CD14-positive monocyte (primary cell): ENCODE measurements at regions not wholly inside any gene's neighbourhood (a gene's known extent, or its start where the extent isn't known, plus 50 kb on each side); places are given as distances from the start of the nearest gene placed in this dataset.

Source experiments
- DNase-seq, 3 donors: peaks; one replicate each; pipeline ENCODE4 v3.0.0-alpha.2; 2011 to 2022
- H2AFZ ChIP-seq: 2 replicates; pipeline ENCODE4 v1.6.0; 2012; ENCODE audit warnings: mild to moderate bottlenecking, low read depth, low read length, inconsistent platforms; ENCODE audit not compliant: insufficient read depth, poor library complexity, severe bottlenecking
- H3K27ac ChIP-seq, 2 donors: 1 replicate in 1 of 2; 2 replicates in 1 of 2; pipeline ENCODE4 v1.5.1; 2012 to 2013; ENCODE audit warnings: low read length in 2 of 2, control low read depth in 1 of 2, inconsistent platforms in 1 of 2, low read depth in 1 of 2, mild to moderate bottlenecking in 1 of 2
- H3K27me3 ChIP-seq, 2 donors: one replicate each; pipeline versions ENCODE4 v1.6.0 to v1.6.1; 2011 to 2013; ENCODE audit warnings: low read length in 2 of 2; ENCODE audit not compliant: control insufficient read depth in 2 of 2, insufficient read depth in 2 of 2
- H3K36me3 ChIP-seq, 2 donors: replicated peaks in 1 of 2; 1 replicate in 1 of 2; 2 replicates in 1 of 2; pipeline versions ENCODE4 v1.5.1 to v1.6.1; 2012 to 2013; ENCODE audit warnings: low read length in 2 of 2, control low read depth in 1 of 2, inconsistent platforms in 1 of 2, mild to moderate bottlenecking in 1 of 2; ENCODE audit not compliant: insufficient read depth in 2 of 2, control insufficient read depth in 1 of 2
- H3K4me1 ChIP-seq, 2 donors: 1 replicate in 1 of 2; 2 replicates in 1 of 2; pipeline versions ENCODE4 v1.5.1 to v1.6.1; 2012 to 2013; ENCODE audit warnings: low read length in 2 of 2, control low read depth in 1 of 2, inconsistent platforms in 1 of 2, mild to moderate bottlenecking in 1 of 2, moderate library complexity in 1 of 2; ENCODE audit not compliant: insufficient read depth in 2 of 2, control insufficient read depth in 1 of 2
- H3K4me2 ChIP-seq: replicated peaks from 2 replicates; pipeline ENCODE3; 2012; ENCODE audit warnings: low read length, moderate library complexity, mild to moderate bottlenecking; ENCODE audit not compliant: poor library complexity, severe bottlenecking; ENCODE audit errors: extremely low read depth
- H3K4me3 ChIP-seq, 3 experiments: fragments of 200-600 bp in 1 of 3; sonication (generic) in 1 of 3; replicated peaks in 1 of 3; 1 replicate in 2 of 3; 2 replicates in 1 of 3; pipeline ENCODE4 v1.5.1; 2011 to 2013; ENCODE audit warnings: low read length in 3 of 3, mild to moderate bottlenecking in 3 of 3, control low read depth in 2 of 3, low read depth in 2 of 3, inconsistent platforms in 1 of 3, moderate library complexity in 1 of 3
- H3K79me2 ChIP-seq: 2 replicates; pipeline ENCODE4 v1.6.0; 2012; ENCODE audit warnings: mild to moderate bottlenecking, control low read depth, inconsistent platforms, low read length, moderate library complexity; ENCODE audit not compliant: insufficient read depth
- H3K9ac ChIP-seq: 2 replicates; pipeline ENCODE4 v1.6.0; 2017; ENCODE audit warnings: low read length, mild to moderate bottlenecking; ENCODE audit not compliant: insufficient read depth, poor library complexity, severe bottlenecking
- H3K9me3 ChIP-seq, 2 donors: replicated peaks in 1 of 2; 1 replicate in 1 of 2; 2 replicates in 1 of 2; pipeline versions ENCODE4 v1.5.1 to v1.6.1; 2012 to 2013; ENCODE audit warnings: low read length in 2 of 2, control low read depth in 1 of 2; ENCODE audit not compliant: control insufficient read depth in 1 of 2, insufficient read depth in 1 of 2
- H4K20me1 ChIP-seq: 2 replicates; pipeline ENCODE4 v1.6.0; 2012; ENCODE audit warnings: mild to moderate bottlenecking, low read length, control low read depth, moderate library complexity; ENCODE audit not compliant: insufficient read depth
- H3K27ac Mint-ChIP-seq, 7 donors: one replicate each; pipeline ENCODE4 v1.8.0; 2020; ENCODE audit warnings: mild to moderate bottlenecking in 7 of 7, mixed read lengths in 7 of 7, moderate library complexity in 6 of 7, inconsistent platforms in 2 of 7
- H3K27me3 Mint-ChIP-seq, 3 donors: one replicate each; pipeline ENCODE4 v1.8.0; 2021 to 2022; ENCODE audit warnings: low read depth in 3 of 3, mild to moderate bottlenecking in 3 of 3, mixed read lengths in 3 of 3, moderate library complexity in 3 of 3, inconsistent platforms in 1 of 3
- H3K36me3 Mint-ChIP-seq, 2 donors: one replicate each; pipeline ENCODE4 v1.8.0; 2020; ENCODE audit warnings: mixed read lengths in 2 of 2, inconsistent platforms in 1 of 2, mild to moderate bottlenecking in 1 of 2
- H3K4me1 Mint-ChIP-seq: one replicate; pipeline ENCODE4 v1.8.0; 2020; ENCODE audit warnings: mild to moderate bottlenecking, mixed read lengths
- H3K4me3 Mint-ChIP-seq, 2 donors: one replicate each; pipeline ENCODE4 v1.8.0; 2020; ENCODE audit warnings: mild to moderate bottlenecking in 2 of 2, mixed read lengths in 2 of 2, moderate library complexity in 1 of 2
- H3K9me3 Mint-ChIP-seq, 7 donors: one replicate each; pipeline ENCODE4 v1.8.0; 2020 to 2022; ENCODE audit warnings: mixed read lengths in 7 of 7, mild to moderate bottlenecking in 6 of 7, moderate library complexity in 6 of 7, inconsistent platforms in 2 of 7
- WGBS: methylation state at CpG from one replicate; pipeline ENCODE4 v1.1.5; 2013; ENCODE audit warnings: missing lambda C conversion rate; ENCODE audit not compliant: insufficient coverage; 5-methylcytosine and 5-hydroxymethylcytosine counted together
- intact Hi-C, 2 donors: fragments of 100-400 bp; cut with micrococcal nuclease; formaldehyde crosslinking; loops; one replicate each; pipeline versions ENCODE4 v1.15.0 to v1.15.1; 2023
- TF ChIP-seq, protein P1 (sequence below): fragments of 200-600 bp; IDR thresholded peaks from one replicate; pipeline ENCODE4 v1.8.0; 2022; ENCODE audit warnings: antibody characterized with exemption, mild to moderate bottlenecking

- no peak overlapping the region for H3K9ac ChIP-seq
- no peaks in the 10 kb centered on the region for H3K9me3 ChIP-seq
- Mint-ChIP-seq H3K36me3 (no peaks in the 10 kb centered on the region), H3K27me3 (peaks cover 1 to 4% (median 1%) of the 10 kb centered on the region in 3 donors), H3K27ac (no peak overlapping the region), H3K9me3 (no peaks in the 10 kb centered on the region), H3K4me3 (no peak overlapping the region), H3K4me1 (no peaks in the 10 kb centered on the region)
- no peaks in the 10 kb centered on the region for H3K79me2 ChIP-seq
- H3K4me2 ChIP-seq: no peak overlapping the region
- H3K27ac ChIP-seq: no peak overlapping the region
- H3K36me3 ChIP-seq: no peaks in the 10 kb centered on the region
- no peaks in the 10 kb centered on the region for H4K20me1 ChIP-seq
- H2AFZ ChIP-seq: no peak overlapping the region
- H3K4me3 ChIP-seq: no peak overlapping the region
- H3K4me1 ChIP-seq: peaks cover 10 to 16% of the 10 kb centered on the region in 2 donors
- H3K27me3 ChIP-seq: no peaks in the 10 kb centered on the region
- TF ChIP-seq, protein P1, sequence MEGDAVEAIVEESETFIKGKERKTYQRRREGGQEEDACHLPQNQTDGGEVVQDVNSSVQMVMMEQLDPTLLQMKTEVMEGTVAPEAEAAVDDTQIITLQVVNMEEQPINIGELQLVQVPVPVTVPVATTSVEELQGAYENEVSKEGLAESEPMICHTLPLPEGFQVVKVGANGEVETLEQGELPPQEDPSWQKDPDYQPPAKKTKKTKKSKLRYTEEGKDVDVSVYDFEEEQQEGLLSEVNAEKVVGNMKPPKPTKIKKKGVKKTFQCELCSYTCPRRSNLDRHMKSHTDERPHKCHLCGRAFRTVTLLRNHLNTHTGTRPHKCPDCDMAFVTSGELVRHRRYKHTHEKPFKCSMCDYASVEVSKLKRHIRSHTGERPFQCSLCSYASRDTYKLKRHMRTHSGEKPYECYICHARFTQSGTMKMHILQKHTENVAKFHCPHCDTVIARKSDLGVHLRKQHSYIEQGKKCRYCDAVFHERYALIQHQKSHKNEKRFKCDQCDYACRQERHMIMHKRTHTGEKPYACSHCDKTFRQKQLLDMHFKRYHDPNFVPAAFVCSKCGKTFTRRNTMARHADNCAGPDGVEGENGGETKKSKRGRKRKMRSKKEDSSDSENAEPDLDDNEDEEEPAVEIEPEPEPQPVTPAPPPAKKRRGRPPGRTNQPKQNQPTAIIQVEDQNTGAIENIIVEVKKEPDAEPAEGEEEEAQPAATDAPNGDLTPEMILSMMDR: no peak
- intact Hi-C loops: loop anchor here (10.0 kb wide), 2 partner anchors 67 to 77 kb away; no protein-coding TSS in a partner anchor
- 93% methylated on average over 3 of the region's 5 CpGs for WGBS
- peak in 2 of 3 donors; percentile 26 to 27 for DNase-seq
These were observed 117.1 kb upstream of the DAB2 start for GRCh38 chr5:39541920-39542319.

GRCh38 chr5:39539470-39539869 lies 114.7 kb upstream of the DAB2 start:
- Mint-ChIP-seq H3K4me1 (no peaks in the 10 kb centered on the region), H3K9me3 (no peaks in the 10 kb centered on the region), H3K27ac (no peak overlapping the region), H3K36me3 (no peaks in the 10 kb centered on the region), H3K27me3 (peaks cover 1 to 2% (median 1%) of the 10 kb centered on the region in 3 donors), H3K4me3 (no peak overlapping the region)
- Histone ChIP-seq H3K27ac (no peak overlapping the region), H3K79me2 (no peaks in the 10 kb centered on the region), H3K9me3 (no peaks in the 10 kb centered on the region), H3K4me1 (peaks cover 10 to 16% of the 10 kb centered on the region in 2 donors), H3K4me3 (no peak overlapping the region), H3K36me3 (no peaks in the 10 kb centered on the region), H3K27me3 (no peaks in the 10 kb centered on the region), H3K4me2 (no peak overlapping the region), H2AFZ (no peak overlapping the region), H3K9ac (no peak overlapping the region), H4K20me1 (no peaks in the 10 kb centered on the region)
- WGBS: 100% methylated on average over 1 of the region's 3 CpGs
- no peak for DNase-seq
- TF ChIP-seq, protein P1: no peak
- intact Hi-C loops: no loop called here
